ENCODE measurements at regions not wholly inside any gene's neighbourhood (a gene's known extent, or its start where the extent isn't known, plus 50 kb on each side); places are given as distances from the start of the nearest gene placed in this dataset.
"Not testable (repeated sequence)": the region's sequence is repeated elsewhere in the genome, so short reads cannot be mapped to it uniquely, and the experiment has no call there.

DNA sequence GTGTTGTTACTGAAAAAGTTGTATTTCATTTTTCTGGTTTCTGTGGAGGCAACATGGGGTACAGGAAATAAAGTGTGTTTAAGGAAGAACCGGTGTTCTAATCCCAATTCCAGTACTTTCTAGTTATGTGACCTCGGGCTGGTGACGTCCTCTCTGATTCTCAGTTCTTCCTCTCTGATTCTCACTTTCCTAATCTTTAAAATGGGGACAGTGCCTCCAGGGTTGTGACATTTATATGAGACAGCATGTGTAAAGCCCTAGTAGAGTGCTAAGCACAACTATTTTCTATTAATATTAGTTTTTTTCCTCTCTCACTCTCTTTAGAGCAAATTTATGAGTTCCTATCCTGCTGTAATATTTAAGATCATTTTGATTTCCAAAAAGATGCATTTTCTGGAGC lies 50.9 kb upstream of the PTPDC1 start:
- no peak for ATAC-seq
- no peak for DNase-seq (ENCODE audit: missing footprints)
- intact Hi-C loops (cut with DNase I): no loop called here

- no peak for DNase-seq (ENCODE audit: missing footprints)
- no peak for ATAC-seq
- intact Hi-C loops (cut with DNase I): no loop called here
Observed at GRCh38 chr9:94031946-94032345, 52.3 kb upstream of the PTPDC1 start.

- intact Hi-C loops (cut with DNase I): no loop called here
- ATAC-seq (no peak), DNase-seq (ENCODE audit: missing footprints) (no peak)
Observed at GRCh38 chr9:94031380-94031779, 52.9 kb upstream of the PTPDC1 start.

- peak; percentile 100 for ATAC-seq
- intact Hi-C loops (cut with DNase I): no loop called here
- peak; percentile 94 for DNase-seq (ENCODE audit: missing footprints)
Observed at GRCh38 chr9:94030318-94031179, 53.7 kb upstream of the PTPDC1 start.

DNA sequence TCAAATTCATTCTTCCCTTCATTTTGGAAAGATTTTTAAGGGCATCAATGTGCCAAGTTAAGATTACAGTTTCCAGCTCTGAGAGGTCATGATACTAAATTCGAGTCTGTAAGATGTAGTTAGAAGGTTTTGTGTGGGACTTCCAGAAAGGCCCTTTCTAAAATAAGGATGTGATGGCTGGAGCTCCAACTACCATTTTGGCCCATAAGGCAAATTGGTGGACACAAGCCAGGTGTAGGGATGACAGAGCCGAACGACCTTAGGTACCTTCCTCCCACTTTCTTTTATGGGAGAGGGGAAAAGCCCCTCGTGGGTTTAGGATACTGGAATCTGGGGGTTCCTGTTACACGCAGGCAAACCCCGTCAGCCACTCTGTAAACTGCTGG lies 54.3 kb upstream of the PTPDC1 start:
- intact Hi-C loops (cut with DNase I): no loop called here
- DNase-seq (ENCODE audit: missing footprints) (no peak), ATAC-seq (no peak)

- DNase-seq (ENCODE audit: missing footprints) (no peak), ATAC-seq (no peak)
- intact Hi-C loops (cut with DNase I): no loop called here
Observed at GRCh38 chr9:94026816-94027215, 57.4 kb upstream of the PTPDC1 start.

DNA sequence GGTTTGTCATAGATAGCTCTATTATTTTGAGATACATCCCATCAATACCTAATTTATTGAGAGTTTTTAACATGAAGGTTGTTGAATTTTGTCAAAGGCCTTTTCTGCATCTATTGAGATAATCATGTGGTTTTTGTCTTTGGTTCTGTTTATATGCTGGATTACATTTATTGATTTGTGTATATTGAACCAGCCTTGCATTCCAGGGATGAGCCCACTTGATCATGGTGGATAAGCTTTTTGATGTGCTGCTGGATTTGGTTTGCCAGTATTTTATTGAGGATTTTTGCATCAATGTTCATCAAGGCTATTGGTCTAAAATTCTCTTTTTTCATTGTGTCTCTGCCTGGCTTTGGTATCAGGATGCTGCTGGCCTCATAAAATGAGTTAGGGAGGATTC lies 61.8 kb upstream of the PTPDC1 start:
- DNase-seq (ENCODE audit: missing footprints); ATAC-seq; intact Hi-C loops (cut with DNase I): not testable (repeated sequence)

DNA sequence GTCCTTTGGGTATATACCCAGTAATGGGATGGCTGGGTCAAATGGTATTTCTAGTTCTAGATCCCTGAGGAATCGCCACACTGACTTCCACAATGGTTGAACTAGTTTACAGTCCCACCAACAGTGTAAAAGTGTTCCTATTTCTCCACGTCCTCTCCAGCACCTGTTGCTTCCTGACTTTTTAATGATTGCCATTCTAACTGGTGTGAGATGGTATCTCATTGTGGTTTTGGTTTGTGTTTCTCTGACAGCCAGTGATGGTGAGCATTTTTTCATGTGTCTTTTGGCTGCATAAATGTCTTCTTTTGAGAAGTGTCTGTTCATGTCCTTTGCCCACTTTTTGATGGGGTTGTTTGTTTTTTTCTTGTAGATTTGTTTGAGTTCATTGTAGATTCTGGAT lies 63.4 kb upstream of the PTPDC1 start:
- intact Hi-C loops (cut with DNase I); ATAC-seq; DNase-seq (ENCODE audit: missing footprints): not testable (repeated sequence)

DNA sequence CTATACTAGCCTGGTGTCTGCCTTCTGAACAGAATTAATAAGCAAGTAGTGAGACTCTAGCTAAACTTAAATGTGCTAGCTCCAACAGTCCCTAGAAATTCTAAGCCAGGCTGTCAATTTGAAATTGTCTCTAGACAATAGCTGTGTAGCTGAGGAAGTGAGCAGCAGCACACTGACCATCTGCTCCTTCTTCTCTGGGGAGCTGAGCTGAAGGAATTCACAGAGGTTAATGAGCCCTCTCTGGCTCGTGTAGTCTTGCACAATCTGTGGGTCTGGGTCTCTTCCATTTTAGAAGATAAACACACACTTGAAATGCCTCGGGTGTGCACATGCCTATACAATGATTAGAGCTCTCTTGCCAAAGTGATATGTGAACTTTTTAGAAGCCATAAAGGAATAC lies 63.5 kb upstream of the BARX1 start:
- peak; percentile 56 for ATAC-seq
- intact Hi-C loops (cut with DNase I): no loop called here
- no peak for DNase-seq (ENCODE audit: missing footprints)

DNA sequence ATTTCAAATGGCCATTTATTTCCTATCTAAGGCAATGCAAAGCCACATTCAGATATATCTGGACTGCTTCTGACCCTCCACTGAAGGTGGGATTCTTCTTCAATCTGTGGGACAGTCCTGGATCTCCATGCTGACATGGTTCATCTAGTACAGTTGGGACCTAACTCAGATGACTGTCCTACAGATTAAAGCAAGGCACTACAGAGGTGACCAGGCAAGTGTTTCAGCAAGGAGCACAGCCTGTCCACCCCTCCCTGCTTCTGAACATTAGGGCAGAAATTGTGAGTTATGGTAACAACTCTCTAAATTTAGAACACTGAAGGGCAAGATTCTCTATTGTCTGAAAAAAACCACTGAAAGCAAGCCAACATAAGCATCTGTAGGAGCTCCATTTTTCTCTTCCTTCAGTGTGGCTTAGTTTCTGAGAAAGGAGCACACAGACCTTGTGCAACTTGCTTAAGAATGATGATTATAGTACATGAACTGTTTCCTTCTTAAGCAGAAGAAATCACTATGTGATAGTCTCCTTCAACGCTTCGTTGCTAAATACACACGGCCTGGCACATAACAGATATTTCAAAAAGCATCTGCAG lies 62.9 kb upstream of the BARX1 start:
- intact Hi-C loops (cut with DNase I): no loop called here
- ATAC-seq: no peak

DNA sequence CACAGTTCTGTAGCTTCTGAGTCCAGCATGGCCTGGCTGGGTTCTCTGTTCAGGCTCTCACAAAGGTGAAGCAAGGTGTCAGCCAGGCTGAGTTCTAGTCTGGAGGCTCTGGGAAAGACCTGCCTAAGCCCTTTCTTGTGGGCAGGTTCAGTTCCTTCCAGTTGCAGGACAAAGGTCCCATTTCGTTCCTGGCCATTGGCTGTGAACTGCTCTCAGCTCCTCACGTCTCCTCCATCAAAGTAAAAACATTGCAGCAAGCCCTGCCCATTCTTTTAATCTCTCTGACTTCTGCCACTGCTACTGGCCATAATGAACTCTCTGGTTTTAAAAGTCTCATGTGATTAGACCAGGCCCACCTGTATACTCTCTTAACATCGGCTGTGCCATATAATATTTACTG lies 61.6 kb upstream of the BARX1 start:
- intact Hi-C loops (cut with DNase I): no loop called here
- ATAC-seq: no peak

More for the DNA sequence above, 62.9 kb upstream of the BARX1 start:
- DNase-seq (ENCODE audit: missing footprints): no peak

GRCh38 chr9:94014920-94015319 lies 59.8 kb upstream of the BARX1 start:
- ATAC-seq: no peak
- intact Hi-C loops (cut with DNase I): loop anchor here (2.0 kb wide), 1 partner anchor 198 kb away; no protein-coding TSS in a partner anchor
- no peak for DNase-seq (ENCODE audit: missing footprints)

More for the DNA sequence above, 61.6 kb upstream of the BARX1 start:
- no peak for DNase-seq (ENCODE audit: missing footprints)

GRCh38 chr9:94014066-94014654 lies 59.0 kb upstream of the BARX1 start:
- intact Hi-C loops (cut with DNase I): loop anchor here (2.0 kb wide), 1 partner anchor 199 kb away; no protein-coding TSS in a partner anchor
- ATAC-seq (no peak), DNase-seq (ENCODE audit: missing footprints) (no peak)

DNA sequence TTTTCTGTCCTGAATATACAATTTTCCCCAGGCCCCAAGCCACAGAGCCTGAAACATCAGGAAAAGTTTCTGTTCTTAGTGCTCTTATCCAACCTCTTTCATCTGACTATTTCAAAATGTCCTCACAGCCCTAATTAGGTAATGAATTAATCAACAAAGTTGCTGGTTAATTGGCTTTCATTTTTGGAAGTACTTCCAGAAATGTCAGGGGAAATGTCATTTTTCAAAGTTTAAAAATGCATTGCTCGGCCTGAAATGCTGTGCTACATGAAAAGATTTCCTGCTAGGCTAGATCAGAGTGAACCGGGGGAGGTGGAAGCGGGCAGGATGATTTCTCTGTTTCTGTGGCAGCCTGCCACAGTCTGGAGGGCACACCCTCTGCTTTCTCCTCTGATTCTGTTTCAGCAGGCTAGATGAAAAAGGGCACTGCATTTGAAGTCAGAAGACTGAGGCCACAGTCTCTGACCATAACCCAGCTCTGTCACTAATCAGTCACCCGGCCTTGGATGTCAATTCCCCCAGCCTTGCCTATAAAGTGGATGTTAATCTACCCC lies 55.9 kb upstream of the BARX1 start:
- intact Hi-C loops (cut with DNase I): no loop called here
- ATAC-seq: no peak
- no peak for DNase-seq (ENCODE audit: missing footprints)

DNA sequence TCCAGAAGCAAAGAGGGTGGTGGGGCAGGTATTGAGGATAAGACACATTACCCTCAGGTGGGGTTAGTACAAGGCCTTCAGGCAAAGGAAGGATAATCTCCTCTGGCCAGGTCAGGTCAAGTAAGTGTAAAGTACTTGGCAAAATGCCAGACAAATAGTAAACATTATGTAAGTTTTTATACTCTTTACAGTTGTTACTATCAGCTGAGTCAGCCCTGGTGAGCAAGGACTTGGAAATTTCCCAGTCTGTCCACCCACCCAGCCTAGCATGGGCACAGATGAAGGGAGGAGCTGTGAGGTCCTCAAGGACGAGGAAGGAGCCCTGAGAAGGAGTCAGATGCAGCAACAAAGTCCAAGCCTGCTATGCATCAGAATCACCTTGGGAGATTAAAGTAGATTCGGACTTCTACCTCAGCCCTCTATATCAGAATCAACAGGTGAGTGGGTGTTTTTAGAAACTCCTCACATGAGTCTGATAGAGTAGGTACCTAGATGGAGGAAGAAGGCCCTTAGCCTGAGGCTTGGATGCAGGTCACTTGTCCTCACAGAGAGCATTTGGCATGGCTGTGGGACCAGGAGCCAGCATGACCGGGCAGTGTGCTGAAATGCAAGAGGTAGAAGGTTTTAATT lies 50.2 kb upstream of the BARX1 start:
- DNase-seq (ENCODE audit: missing footprints) (no peak), ATAC-seq (no peak)
- intact Hi-C loops (cut with DNase I): no loop called here

Measured in Right ventricle myocardium inferior (tissue), 1 donor.